HG03280 (cell line): ENCODE measurements at regions not wholly inside any gene's neighbourhood (a gene's known extent, or its start where the extent isn't known, plus 50 kb on each side); places are given as distances from the start of the nearest gene placed in this dataset.

Experiments
- ATAC-seq: cut with Tn5 transposase; IDR thresholded peaks from one replicate; pipeline ENCODE4 v1.9.1; 2021; ENCODE audit warnings: mild to moderate bottlenecking, moderate library complexity; ENCODE audit not compliant: unreplicated experiment

DNA sequence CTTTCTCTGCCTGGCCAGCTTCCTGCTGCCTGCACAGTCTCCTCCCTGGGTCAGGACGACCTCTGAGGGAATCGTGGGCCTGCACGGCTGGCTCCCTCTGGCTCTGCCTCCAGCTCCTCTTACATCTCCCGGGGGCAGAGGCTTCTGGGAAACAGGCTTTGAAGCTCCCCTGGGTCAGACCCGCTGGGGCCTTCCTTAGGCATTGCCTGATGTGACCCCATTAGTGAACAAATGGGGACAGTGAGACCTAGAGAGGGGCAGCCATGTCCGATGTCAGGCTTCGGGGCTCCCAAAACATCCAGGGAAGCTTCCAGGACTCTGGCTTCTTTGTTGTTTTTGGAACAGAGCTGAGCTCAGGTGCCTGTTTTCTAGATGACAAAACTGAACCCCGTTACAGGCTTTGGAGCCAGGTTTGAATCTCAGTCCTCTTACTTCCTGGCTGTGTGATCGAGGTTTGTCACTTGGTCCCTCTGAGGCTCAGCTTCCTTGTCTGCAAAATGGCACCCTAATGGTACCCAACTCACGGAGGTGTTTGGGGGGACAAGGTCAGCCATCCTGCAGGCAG, 94.3 kb downstream of the CEBPB start:
- ATAC-seq, result no peak

- ATAC-seq, result peak; percentile 46
Observed at GRCh38 chr20:50285376-50286173, 94.9 kb downstream of the CEBPB start.

GRCh38 chr20:50286174-50286511, 95.5 kb downstream of the CEBPB start:
- peak; percentile 39 for ATAC-seq

DNA sequence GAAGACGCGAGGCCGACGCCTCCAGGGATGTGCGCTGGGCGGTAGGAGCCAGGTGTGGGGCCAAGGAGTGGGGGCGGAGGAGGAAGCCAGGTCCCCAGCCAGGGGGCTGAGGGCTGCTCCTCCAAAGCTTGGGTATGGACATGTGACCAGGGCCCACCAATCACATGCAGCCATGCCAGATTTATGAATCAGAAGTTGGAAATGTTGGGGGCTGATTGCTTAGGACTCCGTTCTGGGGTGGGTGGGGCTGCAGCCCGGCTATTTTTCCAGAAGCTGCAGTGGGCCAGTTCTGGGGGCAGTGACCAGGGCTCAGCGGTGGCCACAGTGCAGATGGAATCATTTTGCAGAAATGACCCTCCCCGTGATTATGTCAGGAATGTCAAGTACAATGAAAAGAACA, 96.0 kb downstream of the CEBPB start:
- ATAC-seq, result peak; percentile 54

- no peak for ATAC-seq
Observed at GRCh38 chr20:50287512-50287911, 96.9 kb downstream of the CEBPB start.

GRCh38 chr20:50288128-50288623, 97.5 kb downstream of the CEBPB start:
- no peak for ATAC-seq

- no peak for ATAC-seq
Observed at GRCh38 chr20:50289581-50289980, 99.0 kb downstream of the CEBPB start.

- ATAC-seq, result no peak
Observed at GRCh38 chr20:50290112-50290511, 99.5 kb downstream of the CEBPB start.

DNA sequence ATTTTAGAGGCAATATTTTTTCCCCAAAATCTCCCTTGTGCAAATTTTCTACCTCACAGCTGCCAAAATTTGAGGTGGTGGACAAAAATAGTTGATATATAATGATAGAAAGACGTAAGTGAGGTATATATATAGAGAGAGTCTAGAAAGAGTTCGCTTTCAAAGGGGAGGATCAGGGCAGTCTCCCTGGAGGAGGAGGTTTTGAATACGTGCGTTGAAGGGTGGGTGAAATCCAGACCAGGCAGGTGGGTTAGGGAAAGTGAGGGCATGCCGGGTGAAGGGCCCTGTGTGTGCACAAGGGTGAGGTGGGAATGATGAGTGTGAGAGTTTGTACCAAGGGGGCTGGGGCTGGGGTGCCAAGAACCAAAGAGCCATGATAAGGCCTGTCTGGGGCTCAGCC, 100.2 kb downstream of the CEBPB start:
- ATAC-seq, result no peak

GRCh38 chr20:50291254-50292078, 100.8 kb downstream of the CEBPB start:
- ATAC-seq, result no peak

- no peak for ATAC-seq
Observed at GRCh38 chr20:50292079-50292590, 101.5 kb downstream of the CEBPB start.

DNA sequence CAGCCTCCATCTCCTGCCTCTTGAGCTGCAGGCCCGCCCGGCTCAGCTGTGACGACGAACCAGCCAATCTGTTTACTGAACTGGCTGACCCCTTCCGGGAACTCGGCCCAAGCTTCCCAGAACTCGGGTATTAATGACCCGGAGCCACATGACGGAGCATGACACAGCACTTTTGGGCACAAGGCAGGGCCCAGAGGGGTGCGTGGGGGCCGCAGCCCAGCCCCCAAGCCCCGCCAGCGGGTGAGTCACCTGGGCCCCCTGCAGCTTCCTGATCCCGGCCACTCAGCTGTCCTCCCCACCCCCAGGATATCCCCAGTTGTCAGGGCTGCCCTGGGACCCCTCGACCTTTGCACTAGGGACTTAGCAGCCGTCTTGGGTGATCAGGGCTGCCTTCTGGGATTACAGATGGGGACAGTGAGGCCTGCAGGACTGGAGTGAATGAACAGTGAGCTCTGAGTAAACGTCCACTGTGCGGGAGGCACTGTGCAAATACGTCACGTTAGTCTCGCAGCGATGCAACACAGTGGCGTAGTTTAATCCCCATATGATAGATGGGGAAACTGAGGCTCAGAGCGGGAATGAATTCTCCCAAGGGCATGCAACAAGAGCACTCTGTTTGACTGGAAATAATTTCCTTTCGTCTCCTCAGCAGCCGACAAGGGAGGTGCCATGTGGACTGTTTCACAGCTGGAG, 102.1 kb downstream of the CEBPB start:
- ATAC-seq, result no peak

GRCh38 chr20:50293284-50294139, 102.9 kb downstream of the CEBPB start:
- no peak for ATAC-seq

DNA sequence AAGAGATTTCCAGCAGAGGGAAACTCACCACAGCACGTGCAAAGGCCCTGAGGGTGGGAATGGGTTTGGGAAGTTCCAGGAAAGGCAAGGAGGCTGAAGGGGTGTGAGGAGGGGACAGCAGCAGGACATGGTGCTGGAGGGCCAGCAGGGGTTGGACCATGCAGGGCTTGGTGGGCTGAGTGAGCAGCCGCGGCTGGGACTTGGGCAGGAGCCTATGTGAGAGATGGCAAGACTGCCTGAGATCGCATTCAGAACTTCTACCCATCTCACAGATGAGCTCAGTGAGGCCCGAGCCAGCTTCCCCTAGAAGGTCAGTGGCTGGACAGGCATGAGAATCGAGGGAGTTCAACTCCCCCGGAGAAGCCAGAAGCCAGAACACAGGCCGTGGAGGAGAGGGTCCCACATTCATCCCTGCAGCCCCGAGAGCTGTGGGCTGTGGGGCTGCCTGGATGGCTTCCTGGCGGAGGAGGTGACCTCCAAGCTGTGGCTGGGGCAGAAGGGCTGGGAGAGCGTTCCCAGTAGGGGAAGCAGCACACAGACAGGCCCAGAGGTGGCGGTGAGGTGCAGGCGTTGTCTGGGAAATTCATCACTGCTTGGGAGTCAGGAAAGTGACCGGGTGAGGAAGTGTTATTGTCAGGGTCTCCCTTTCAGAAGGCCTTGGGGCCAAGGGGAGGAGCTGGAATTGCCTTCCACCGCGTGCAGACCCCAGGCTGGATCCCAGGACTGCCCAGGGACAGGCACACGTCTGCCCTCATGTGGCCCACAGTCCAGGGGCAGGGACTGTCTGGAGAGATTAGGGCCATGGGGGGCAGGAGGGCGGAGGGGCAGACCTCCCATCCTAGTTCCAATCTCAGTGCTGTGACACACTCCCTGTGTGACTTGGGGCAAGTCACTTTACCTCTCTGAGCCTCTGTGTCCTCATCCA, 103.8 kb downstream of the CEBPB start:
- no peak for ATAC-seq

DNA sequence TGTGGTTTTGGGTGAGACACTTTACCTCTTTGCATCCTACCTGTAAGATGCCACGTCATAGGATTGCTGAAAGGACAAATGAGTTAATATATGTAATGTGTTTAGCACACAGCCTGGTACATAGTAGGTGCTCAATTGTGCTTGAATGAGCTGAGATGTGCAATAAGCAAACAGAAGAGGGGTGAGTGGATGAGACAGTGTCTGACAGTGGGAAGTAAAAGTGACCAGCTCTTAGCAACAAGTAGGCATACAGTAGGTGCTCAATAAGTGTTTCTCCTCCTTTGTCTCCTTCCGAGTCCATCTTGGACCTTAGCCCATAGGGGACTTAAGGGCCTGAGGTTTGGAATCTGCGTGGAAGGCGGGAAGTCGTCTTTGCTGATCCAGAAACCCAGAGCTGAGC, 104.7 kb downstream of the CEBPB start:
- ATAC-seq, result no peak

DNA sequence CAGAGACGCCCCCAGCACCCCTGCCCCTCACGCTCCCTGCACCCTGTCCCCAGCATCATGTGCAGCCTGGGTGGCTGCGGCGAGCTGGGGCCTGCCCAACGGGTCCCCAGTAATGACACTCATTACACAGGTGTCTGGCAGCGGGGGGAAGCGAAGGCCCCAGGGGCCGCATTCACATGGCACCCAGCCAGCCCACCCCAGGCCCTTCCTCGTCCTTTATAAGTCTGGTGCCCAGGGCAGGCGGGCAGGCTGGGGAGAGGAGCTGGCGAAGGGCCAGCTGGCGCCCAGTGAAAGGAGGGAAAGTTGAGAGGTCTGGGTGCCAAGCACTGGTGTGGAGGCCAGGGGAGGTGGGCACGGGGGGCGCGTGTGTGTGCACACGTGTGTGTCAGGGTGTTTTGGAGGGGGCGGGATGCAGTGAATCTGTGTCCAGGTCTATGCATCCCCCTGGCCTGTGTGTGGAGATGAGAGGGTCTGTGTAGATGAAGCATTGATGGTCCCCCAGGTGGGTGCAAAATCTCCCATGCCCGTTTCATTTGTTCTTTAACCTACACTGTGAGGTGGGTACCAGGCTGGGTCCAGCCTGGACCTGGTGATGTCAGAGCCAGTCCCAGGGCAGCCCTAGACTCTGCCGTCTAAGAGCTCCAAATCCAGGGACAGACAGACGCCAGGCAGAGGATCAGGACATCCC, 105.3 kb downstream of the CEBPB start:
- no peak for ATAC-seq

- no peak for ATAC-seq
Observed at GRCh38 chr20:50296450-50297375, 106.1 kb downstream of the CEBPB start.
